MM.1S (cell line): ENCODE measurements at regions not wholly inside any gene's neighbourhood (a gene's known extent, or its start where the extent isn't known, plus 50 kb on each side); places are given as distances from the start of the nearest gene placed in this dataset.

Experiments used
- EZH2 ChIP-seq: fragments of 300-600 bp; sonication (generic); optimal IDR thresholded peaks from 2 replicates; pipeline ENCODE3; 2017; ENCODE audit warnings: low read depth, mild to moderate bottlenecking, antibody characterized with exemption, low read length, mixed read lengths
- EZH2phosphoT487 ChIP-seq: fragments of 300-600 bp; sonication (generic); IDR thresholded peaks from 2 replicates; pipeline ENCODE4 v1.6.1; 2018; ENCODE audit warnings: antibody characterized with exemption, low read length
- TF ChIP-seq, protein P1 (sequence below): fragments of 300-600 bp; sonication (generic); IDR thresholded peaks from 2 replicates; pipeline ENCODE4 v1.5.1; 2016; ENCODE audit warnings: antibody characterized with exemption, low read length, mixed read lengths

DNA sequence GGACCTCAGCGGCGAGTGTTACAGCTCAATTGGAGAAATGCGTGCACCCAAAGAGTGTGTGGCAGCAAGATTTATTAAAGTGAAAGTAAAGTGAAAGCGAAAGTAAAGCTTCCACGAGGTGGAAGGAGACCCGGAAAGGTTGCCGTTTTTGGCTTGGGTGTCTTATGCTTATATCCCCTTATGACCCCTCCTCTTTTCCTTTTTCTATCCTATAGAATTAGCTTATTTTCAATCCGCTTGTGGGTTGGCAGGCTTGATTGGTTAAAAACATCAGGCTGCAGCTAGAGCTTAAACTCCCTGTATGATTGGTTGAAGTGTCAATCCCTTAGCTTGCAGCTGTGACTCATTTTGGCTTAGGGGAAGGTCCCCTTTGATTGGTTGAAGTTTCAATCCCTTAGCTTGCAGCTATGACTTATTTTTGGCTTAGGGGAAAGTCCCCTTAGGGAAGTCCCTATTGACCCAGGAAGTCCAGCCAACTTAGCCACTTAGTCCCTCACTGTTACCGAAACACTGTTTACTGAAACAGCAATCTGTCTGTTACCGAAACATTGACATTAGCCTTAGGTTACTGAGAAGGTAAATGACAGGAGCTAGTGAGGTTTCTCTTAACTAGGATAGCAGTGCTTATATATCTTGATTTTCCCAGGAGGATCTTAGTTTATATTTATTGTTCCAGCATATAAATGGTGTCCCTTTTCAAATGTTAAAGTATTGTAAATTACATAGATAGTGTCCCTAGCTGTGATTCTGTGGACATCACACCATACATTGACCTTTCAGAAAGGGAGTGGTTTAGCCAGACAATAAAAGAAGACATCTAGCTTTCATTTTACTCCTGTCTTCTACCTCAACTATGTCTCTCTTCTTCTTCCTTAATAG is 575.8 kb downstream of the DACH1 start:
- TF ChIP-seq EZH2, result no peak
- TF ChIP-seq, protein P1, sequence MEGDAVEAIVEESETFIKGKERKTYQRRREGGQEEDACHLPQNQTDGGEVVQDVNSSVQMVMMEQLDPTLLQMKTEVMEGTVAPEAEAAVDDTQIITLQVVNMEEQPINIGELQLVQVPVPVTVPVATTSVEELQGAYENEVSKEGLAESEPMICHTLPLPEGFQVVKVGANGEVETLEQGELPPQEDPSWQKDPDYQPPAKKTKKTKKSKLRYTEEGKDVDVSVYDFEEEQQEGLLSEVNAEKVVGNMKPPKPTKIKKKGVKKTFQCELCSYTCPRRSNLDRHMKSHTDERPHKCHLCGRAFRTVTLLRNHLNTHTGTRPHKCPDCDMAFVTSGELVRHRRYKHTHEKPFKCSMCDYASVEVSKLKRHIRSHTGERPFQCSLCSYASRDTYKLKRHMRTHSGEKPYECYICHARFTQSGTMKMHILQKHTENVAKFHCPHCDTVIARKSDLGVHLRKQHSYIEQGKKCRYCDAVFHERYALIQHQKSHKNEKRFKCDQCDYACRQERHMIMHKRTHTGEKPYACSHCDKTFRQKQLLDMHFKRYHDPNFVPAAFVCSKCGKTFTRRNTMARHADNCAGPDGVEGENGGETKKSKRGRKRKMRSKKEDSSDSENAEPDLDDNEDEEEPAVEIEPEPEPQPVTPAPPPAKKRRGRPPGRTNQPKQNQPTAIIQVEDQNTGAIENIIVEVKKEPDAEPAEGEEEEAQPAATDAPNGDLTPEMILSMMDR, result no peak
- TF ChIP-seq EZH2phosphoT487, result no peak
